Liver (tissue), 3 donors: ENCODE measurements at regions not wholly inside any gene's neighbourhood (a gene's known extent, or its start where the extent isn't known, plus 50 kb on each side); places are given as distances from the start of the nearest gene placed in this dataset.

Experiments
- ATF3 ChIP-seq: IDR thresholded peaks from 2 replicates; pipeline ENCODE4 v1.6.1; 2016; ENCODE audit warnings: antibody characterized with exemption
- CTCF ChIP-seq: fragments of 150-350 bp; IDR thresholded peaks from 2 replicates; pipeline ENCODE4 v1.5.1; 2017; ENCODE audit warnings: improper control_type of control experiment, low read depth, low read length; ENCODE audit not compliant: missing input control
- JUND ChIP-seq, 2 donors: IDR thresholded peaks; 2 replicates each; pipeline ENCODE4 v1.6.1; 2016; ENCODE audit warnings: antibody characterized with exemption in 2 of 2
- MAX ChIP-seq: IDR thresholded peaks from 2 replicates; pipeline ENCODE4 v1.6.1; 2016; ENCODE audit warnings: antibody characterized with exemption
- RAD21 ChIP-seq, 2 donors: IDR thresholded peaks; 2 replicates each; pipeline ENCODE4 v1.6.1; 2016; ENCODE audit warnings: antibody characterized with exemption in 2 of 2, mild to moderate bottlenecking in 2 of 2
- ZBTB33 ChIP-seq: IDR thresholded peaks from 2 replicates; pipeline ENCODE4 v1.6.1; 2016; ENCODE audit warnings: antibody characterized with exemption
- donor health status: healthy.
- donor health status: healthy.

- no peak for TF ChIP-seq JUND (IDR thresholded peaks at IDR 0.05)
- TF ChIP-seq CTCF = no peak
- TF ChIP-seq ATF3 = no peak
- no peak for TF ChIP-seq ZBTB33
- no peak for TF ChIP-seq RAD21 (IDR thresholded peaks at IDR 0.05)
- no peak for TF ChIP-seq MAX
Observed at GRCh38 chr4:60799214-60799613, 400.9 kb upstream of the ADGRL3 start.
